GM18867 (cell line): ENCODE measurements at regions not wholly inside any gene's neighbourhood (a gene's known extent, or its start where the extent isn't known, plus 50 kb on each side); places are given as distances from the start of the nearest gene placed in this dataset.
"Not testable (repeated sequence)": the region's sequence is repeated elsewhere in the genome, so short reads cannot be mapped to it uniquely, and the experiment has no call there.

ENCODE experiments used
- ATAC-seq: cut with Tn5 transposase; IDR thresholded peaks from one replicate; pipeline ENCODE4 v1.9.1; 2021; ENCODE audit warnings: mild to moderate bottlenecking, moderate library complexity; ENCODE audit not compliant: unreplicated experiment

GRCh38 chr10:52477305-52477704 is 163.2 kb downstream of the DKK1 start:
- ATAC-seq: peak; percentile 83

DNA sequence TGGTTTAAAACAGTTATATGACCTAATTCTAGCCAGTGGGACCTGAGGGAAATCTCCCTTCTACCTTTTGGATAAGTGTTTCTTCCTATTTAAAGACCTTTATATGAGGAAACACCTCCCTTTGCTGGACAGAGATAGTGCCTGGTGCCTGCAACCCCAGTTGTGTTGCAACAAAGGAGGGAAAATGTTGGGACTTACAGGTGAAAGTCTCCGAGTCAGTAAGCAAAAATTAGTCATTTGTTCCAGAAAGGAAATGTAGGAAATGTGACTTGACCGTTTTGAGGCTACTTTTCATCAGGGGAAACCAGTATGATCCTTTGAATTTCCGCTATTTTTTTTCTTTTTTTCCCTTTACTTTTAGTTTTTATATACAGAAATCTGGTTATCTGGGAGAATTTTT is 165.5 kb downstream of the DKK1 start:
- ATAC-seq: no peak

- no peak for ATAC-seq
Observed at GRCh38 chr10:52481986-52482555, 168.0 kb downstream of the DKK1 start.

DNA sequence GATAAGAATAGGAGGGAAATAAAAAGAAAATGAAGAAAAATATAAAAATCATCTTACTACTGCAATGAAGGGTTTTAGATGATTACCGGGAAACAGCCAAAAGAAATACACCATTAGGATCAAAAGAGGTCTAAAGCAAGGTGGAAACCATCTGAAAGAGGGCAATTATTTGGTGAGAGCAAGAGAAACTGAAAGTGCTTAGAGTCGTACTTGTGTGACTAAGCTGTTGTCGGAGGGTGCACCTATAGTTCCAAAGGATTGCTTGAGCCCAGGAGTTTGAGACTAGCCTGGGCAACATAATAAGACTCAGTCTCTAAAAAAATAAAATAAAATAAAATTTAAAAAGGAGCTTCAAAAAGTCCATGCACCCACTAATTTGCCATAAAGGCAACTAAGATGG is 169.5 kb downstream of the DKK1 start:
- ATAC-seq: peak; percentile 96

GRCh38 chr10:52484206-52485065 is 170.4 kb downstream of the DKK1 start:
- no peak for ATAC-seq

DNA sequence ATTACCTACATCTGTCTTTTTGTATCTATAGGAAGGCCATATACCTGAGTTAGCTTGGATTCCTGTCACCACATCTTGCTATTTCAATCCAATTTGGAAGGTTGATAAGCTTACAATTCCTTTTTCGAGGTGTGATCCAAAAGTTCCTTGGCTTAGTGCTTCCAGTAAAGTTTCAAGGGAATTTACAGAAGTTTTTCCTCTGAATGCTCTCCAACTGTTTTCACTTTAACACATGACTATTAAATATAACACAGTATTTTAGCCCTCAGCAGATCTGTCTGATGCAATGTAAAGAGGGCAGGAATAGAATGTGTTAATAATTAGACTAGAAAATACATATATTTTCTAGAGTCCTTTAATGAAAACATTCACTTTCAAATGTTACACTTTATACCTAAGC is 171.4 kb downstream of the DKK1 start:
- ATAC-seq: no peak

DNA sequence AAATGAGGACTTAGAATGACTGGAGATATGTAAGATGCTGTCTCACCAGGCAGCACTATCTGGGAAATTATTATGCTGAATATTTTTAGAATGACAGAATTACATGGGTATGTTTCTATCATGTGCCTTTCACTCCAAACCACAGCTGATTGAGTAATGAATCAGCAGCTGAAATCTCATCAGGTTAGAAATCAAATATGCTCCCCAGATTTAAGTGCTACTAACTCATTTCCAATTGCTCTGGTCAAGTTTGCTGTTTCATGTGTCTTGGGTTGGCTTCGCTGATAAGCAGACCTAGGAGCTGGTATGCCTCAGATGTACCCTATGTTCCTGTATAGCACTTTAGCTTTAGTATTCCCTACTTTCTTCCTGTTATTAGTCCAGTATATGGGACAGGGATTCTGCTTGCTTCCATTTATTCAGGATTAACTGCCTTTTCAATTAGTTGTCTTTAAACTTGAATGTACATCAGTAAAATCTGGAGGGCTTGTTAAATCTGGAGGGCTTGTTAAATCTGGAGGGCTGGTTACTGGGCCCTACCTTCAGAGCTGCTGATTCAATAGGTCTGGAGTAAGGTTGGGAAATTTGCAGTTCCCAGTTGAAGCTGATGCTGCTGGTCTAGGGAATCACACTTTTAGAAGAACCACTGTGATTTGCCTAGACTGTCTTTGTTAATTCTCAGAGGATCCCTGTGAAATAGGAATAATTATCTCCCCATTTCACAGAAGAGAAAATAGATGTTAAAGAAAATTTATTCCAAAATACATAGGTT is 172.9 kb downstream of the DKK1 start:
- ATAC-seq: peak; percentile 29

GRCh38 chr10:52488606-52489485 is 174.8 kb downstream of the DKK1 start:
- no peak for ATAC-seq

GRCh38 chr10:52491246-52491995 is 177.3 kb downstream of the DKK1 start:
- no peak for ATAC-seq

- ATAC-seq: no peak
Observed at GRCh38 chr10:52499281-52499680, 185.2 kb downstream of the DKK1 start.

- ATAC-seq: no peak
Observed at GRCh38 chr10:52500476-52500875, 186.4 kb downstream of the DKK1 start.

GRCh38 chr10:52502237-52502636 is 188.2 kb downstream of the DKK1 start:
- ATAC-seq: no peak

DNA sequence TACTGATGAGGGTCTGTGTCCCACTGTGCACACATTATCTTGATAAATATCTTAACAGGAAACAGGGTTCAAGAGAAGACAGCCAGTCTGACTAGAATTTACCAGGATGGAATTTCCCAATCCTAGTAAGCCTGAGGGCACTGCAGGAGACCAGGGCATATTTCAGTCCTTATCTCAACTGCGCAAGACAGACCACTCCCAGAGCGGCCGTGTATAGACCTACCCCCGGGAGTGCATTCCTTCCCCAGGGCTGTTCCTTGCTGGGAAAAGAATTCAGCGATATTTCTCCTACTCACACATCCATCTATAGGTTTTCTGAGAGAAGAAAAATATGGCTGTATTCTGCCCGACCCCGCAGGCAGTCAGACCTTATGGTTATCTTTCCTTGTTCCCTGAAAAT is 191.3 kb downstream of the DKK1 start:
- ATAC-seq: not testable (repeated sequence)

DNA sequence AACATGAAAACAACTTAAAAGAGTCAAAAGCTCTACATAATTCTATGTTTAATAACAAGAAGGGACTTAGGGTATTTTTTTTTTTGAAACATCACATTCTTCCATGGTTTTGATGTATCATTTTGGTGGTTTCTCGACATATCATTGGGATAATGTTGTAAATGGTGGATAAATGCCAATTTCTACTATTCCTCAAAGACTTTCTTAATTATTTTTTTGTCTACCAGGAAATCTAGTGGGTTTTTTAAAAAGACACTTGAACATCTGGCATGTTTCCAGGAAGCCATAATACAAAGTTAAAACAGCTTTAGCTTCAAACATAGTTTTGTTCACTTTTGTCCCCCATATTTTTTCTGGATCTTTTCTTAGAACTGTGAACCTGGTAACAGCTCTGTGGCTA is 200.4 kb downstream of the DKK1 start:
- ATAC-seq: no peak

DNA sequence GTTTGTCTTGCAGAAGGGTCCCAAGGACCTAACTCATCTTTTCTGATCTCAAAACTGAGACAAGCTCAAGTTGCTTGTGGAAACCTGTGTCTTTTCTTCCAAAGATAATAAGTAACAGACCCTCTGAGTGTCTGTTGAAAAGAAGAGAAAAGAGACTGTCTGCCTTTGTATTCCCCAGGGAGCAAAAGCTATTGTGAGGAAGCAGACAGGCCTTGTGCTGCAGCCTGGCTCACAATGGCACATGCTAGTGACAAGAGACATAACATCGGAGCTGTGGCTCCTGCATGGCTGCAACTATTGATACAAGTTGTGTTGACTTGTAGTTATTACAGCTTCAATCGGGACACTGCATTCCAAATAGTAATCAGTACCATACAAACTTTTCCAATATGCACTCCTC is 202.9 kb downstream of the DKK1 start:
- no peak for ATAC-seq

GRCh38 chr10:52523696-52524095 is 209.6 kb downstream of the DKK1 start:
- no peak for ATAC-seq

- ATAC-seq: no peak
Observed at GRCh38 chr10:52525761-52526160, 211.7 kb downstream of the DKK1 start.

- no peak for ATAC-seq
Observed at GRCh38 chr10:52526251-52526823, 212.3 kb downstream of the DKK1 start.

DNA sequence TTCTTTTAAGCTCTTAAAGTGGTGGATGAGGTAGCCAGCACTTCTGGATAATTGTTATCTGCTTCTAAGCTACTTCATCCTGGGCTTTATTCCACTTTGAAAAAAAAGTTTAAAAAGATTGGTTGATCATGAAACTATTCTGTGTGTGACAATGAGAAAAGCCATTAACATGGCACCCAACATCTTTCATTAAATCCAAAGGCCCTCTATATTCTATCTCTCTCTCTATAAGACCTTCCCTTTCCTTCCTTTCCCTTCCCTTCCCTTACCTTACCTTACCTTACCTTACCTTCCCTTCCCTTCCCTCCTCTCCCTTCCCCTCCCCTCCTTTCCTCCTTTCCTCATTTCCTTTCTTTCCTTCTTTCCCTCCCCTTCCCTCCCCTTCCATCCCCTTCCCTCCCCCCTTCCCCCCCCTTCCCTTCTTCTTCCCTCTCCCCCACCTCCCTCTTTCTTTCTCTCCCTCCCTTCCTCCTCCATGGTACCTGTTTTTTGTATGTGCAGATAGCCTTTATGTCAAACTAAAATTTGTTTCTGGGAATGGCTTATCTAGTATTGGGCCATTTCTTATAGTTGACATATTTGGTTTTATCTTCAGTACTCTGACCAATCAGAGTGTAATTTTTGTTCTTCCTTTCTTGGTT is 218.7 kb downstream of the DKK1 start:
- ATAC-seq: no peak
